ENCODE measurements at regions not wholly inside any gene's neighbourhood (a gene's known extent, or its start where the extent isn't known, plus 50 kb on each side); places are given as distances from the start of the nearest gene placed in this dataset.
"Not testable (repeated sequence)": the region's sequence is repeated elsewhere in the genome, so short reads cannot be mapped to it uniquely, and the experiment has no call there.

DNA sequence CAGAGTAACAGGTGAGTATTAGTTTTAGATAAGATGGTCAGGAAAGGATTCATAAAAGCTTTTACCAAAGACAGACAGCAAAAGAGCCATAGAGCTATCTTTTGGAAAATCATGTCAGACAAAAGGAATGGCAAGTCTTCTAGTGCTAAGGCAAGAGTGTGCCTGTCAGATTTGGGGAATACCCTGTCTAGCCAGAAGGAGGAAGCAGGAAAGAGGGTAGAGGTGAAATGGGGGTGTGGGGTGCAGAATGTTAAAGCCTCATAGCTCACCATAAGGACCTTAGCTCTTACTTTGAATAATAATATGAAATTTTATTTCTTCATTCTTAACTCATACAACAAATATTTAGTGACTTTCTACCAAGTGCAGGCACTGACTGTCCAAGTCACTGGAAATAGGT is 512.1 kb upstream of the ROBO2 start:
- DNase-seq (ENCODE audit: low read depth), result no peak

DNA sequence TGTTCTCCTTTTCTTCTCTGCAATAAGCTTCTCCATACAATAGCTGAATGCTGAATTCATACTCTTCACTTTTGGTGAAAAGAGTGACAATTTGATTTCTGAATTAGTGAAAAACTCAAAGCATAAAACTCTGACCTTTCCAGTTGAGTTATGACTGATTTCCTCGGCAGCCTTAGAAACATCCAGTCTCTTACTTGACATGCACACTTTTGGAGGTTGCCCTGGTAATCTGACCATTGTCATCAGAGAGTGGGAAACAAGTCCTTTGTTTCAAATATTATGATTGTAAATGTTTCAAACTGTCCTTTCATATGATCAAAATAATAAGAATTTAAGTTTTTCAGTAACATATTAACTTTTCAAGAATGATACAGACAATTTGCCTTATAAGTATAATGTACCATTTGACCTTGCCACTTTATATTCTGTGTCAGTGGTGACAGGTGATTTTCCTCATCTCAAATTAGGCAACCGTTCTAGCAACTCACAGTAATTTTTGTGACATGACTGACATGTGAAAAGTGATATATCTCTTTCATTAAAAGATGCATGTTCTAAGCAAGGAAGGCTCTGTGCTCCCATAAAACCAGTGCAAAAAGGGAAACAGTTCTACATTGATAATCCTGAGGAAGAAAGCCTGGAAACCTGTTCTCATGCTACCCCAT is 507.6 kb upstream of the ROBO2 start:
- DNase-seq (ENCODE audit: low read depth), result no peak

DNA sequence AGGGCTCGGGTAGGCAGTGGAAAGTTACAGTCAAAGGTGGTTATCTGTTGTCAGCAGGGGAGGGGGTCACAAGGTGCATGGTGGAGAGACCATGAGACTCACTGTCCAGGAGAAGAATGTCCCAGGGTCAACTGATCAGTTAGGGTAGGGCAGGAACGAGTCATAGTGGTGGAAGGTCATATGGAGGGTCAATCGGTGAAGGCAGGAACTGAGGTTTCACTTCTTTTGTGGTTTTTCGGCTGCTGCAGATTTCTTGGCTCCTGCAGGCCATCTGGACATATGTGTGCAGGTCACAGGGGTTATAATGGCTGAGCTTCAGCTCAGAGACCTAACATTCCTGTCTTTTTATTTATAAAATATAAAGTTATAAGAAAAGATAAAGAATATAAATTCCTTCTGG is 506.2 kb upstream of the ROBO2 start:
- DNase-seq (ENCODE audit: low read depth), result not testable (repeated sequence)

DNA sequence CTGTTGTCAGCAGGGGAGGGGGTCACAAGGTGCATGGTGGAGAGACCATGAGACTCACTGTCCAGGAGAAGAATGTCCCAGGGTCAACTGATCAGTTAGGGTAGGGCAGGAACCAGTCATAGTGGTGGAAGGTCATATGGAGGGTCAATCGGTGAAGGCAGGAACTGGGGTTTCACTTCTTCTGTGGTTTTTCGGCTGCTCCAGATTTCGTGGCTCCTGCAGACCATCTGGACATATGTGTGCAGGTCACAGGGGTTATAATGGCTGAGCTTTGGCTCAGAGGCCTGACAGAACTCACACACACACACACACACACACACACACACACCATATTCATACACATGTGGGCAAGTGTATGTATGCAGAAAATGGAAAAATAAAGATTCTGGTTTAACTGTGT is 502.0 kb upstream of the ROBO2 start:
- not testable (repeated sequence) for DNase-seq (ENCODE audit: low read depth)

DNA sequence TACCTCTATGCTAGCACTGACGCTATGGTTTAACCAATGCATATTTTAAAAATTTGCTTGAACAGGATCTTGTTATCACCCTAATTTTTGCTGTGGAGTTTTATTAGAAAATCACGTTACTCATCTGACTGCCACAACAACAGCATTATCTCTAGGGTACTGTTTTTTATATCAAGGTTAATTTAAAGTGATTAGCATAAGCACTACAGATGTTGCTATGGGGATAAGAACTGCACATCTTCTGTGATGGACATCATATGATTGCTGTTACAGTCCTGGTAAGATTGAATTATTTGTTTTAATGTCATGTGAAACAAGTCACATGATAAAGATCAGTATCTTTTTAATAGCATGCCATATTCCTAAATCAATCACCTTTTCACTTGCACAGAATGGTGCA is 492.2 kb upstream of the ROBO2 start:
- DNase-seq (ENCODE audit: low read depth), result no peak

DNA sequence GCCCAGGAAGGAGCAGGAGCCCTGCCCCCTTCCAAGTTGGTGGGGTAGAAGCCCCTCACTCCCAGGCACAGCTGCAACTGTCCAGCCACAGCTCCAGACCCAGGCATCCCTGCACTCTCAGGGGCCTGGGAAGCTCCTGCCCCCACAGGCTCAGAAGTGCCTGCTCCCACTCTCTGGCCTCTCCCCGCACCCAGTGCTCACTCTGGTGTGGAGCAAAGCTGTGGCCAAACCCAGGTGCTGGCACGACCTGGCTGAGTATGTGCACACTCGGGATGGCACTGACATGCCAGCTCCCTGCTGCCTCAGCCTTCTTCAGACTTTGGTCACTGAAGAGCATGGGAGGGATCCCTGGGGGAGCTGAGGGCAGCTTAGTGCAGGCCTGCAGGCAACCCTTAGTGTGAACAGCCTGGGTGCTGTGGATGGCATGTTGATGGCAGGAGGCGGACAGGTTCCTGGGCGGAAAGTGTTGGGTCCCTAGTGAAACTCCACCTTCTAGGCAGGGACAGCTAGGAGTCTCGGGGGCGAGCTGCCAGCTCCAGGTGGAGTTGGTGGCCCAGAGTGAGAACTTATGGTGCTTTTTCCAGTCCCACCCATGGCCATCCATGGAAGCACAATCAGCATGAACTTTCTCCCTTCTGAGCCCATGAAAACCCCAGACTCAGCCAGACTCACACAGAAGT is 489.2 kb upstream of the ROBO2 start:
- DNase-seq (ENCODE audit: low read depth), result no peak

DNA sequence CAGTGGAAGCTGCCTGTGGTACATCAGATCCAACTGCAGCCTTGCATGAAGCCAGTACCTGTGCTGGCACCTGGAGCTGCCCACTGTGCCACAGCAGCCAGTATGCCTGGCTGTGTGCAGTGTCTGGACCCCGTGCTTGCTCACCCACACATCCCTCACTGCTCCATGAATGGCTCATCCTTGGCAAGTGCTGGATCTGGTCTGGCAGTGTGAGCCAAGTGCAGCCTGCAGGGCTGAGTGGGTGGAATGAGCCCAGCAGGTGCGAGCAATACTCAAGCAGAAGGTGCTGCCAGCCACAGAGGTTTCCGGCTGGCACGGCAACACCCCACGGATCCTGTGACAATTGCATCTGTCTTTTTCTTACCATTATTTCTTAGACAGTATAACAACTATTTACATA is 488.2 kb upstream of the ROBO2 start:
- no peak for DNase-seq (ENCODE audit: low read depth)

DNA sequence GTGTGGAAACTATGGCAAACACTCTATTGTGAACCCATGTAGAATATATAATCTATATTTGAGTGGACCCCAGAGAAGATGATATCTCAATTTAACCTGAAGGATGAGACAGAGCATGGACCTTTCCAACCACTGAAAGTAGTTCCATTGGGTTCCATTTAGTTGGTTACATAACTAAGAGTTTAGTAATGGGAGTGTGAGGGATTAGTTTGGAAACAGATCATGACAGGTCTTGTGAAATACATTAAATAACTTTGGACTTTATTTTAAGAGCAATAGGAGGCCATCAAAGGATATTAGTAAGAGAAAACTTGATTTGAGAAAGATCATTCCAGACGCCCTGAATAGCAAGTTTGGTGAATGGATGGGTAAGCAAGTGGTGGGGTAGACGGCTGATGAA is 487.2 kb upstream of the ROBO2 start:
- no peak for DNase-seq (ENCODE audit: low read depth)

DNA sequence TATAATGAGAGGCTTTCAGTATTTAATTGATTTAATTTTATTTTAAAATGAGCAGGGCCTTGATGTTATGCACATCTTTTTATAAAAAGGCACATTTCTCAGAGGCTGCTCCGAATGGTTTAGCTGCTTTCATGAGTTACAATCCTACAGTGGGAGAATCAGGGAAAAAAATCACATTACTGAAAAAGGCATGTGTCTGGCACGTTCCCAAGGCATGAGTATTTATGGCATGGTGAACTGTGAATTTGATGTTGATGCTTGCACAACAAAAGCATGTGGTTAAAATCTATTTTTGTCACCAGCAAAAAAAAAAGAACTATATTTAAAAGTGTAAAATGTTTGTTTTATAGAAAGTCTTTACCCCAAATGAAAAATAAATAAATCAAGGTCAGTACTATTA is 485.2 kb upstream of the ROBO2 start:
- DNase-seq (ENCODE audit: low read depth), result peak; percentile 42

DNA sequence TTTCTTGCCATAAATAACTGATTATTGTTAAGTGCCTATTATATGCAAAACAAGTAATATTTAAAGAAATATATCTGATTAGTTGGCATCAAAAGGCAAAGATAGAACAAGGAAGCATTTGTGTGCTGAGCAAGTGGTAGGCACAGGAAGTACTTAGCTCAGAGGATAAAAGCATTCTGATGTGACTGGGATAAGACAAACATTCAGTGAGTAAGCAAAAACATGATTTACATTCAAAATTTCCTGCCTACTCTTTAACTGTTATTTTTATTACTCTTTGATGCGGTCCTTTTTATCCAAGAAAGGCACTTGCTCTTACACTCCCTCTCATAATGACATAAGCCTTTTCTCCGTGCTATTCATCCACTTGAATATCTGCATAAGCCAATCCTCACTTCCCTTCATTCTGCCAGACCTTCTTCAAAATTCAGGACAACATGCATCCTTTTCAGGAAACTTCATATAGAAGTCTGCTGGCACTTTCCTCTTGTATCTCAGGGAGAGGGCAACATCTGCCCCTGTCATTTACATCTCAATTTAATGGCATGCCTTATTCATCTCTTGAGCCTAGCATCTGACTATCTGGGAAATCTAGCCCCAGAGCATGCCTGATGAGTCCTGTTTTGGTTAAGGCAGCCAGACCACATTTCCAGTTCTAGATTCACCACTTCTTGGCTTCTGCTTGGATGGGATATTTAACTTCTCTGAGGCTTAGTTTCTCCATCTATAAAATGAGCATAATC is 478.2 kb upstream of the ROBO2 start:
- no peak for DNase-seq (ENCODE audit: low read depth)

DNA sequence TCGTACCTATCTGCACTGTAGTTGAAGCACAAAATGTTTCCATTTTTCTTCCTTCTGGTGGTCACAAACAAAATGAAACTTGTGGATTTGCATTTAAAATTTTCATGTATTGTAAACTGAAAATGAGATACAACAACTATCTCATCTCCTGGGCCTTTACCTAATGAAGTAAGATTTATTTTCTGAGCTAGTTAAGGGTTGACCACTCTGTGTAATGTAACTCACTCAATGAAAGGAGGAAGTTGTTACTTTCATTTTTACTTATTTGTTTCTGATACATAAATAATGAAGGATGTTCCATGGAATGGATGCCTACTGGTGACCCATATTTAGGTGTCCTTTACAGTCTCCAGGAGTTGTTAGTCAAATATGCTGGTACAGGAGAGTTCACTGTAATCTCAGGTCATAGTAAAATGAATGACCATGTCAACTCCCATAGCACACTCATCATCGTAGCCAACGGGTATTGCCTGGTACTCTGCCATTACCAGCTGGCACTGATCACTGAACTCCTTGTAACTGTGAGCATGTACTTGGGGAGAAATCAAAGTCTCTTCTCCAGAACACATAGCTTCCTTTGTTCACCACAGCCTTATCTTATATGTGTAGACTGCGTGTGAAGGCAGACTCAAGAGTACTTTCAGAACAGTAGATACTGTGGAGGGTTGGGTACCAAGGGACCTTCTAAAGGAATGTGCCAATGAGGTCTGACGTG is 474.2 kb upstream of the ROBO2 start:
- DNase-seq (ENCODE audit: low read depth), result no peak

DNA sequence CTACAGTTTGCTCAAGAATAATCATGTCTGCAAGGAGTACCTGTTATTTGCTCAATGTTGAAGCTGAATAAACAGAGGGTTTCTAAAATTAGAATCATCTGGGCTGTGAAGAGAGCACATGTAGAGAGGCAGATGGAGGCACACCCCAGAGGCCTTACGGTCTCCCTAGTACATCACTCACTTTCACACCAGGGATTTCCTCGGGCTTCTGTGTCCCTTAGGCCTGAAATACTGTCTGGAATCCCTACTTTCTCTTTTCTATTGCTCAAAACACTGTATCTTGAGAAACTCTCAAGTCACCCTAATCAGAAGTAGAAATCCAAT is 473.7 kb upstream of the ROBO2 start:
- no peak for DNase-seq (ENCODE audit: low read depth)

DNA sequence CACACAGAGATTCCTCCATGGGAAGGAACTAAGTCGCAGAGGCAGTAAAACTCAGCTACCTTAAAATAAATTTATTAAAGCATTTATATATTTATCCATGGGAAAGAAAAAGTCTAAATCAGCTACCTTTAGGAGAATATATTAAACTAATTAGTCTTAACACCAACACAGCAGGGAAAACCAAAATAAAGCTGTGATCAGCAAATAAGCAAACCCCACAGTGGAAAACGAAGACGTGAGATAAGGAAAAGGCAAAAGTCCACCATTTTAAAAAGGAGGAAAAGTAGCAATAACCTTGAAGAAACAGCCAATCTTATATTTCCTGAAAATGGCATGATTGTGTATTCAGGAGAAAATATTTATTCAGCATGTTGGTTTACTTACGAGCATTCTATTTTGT is 473.0 kb upstream of the ROBO2 start:
- no peak for DNase-seq (ENCODE audit: low read depth)

DNA sequence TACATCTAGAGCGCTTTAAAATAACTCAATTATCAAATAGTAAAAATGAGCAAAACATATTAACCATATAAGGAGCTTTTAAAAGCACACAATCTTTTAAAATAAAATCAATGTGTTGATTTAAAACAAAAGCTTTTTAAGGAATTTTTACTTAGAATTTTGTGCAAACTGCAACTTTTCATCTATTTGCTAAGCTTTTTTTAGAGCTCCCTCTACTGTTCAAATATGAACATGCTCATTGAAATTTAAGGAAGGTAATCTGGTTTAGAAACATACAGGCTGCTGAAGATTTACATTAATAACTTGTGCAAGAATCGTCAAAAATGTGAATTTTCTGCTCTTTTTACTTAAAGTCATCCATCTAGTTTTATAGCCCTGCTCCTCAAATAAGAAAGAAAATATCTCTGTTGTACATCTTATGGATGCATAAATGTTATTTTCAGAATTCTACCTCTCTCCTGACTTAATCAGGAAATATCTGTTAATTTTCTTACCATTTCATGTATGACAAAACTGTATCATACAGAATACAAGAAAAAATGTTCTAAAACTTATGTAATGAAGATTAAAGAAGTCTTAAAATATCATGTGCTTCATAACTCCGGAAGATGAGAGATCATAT is 469.4 kb upstream of the ROBO2 start:
- no peak for DNase-seq (ENCODE audit: low read depth)

DNA sequence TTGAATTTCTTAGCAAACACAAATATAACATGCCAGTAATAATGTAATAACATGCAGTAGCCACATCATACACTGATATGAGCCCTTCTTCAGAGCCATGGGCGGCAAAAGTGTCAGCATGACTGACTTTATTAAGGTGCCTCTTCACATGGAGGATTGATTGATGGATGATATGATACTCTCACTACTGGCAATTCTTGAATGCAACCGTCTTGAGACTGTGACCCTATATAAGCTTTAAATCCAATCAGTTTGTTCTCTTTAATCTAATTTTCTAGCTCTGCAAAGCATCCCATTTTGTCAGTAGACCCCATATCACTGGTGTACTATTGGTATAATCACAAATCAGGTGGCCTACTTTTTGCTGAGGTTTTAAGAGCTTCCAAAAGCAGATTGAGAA is 463.7 kb upstream of the ROBO2 start:
- no peak for DNase-seq (ENCODE audit: low read depth)

DNA sequence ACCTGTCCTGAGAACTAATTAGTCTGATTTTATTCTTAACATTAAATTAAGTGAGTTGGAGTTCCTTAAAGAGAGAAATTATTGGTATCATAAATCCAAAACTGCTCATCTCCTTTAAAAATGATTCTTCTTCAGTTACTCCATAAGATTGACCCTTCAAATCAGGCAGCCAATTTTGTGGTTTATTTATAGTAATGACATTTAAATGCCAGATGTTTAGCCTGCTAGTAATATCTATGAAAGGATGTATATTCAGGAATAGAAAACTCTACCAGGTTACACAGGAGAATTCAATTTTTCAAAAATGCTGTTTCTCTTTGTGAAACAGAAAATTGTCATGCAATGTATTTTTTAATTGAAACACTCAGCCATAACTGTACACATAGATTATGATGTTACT is 457.8 kb upstream of the ROBO2 start:
- DNase-seq (ENCODE audit: low read depth), result no peak

DNA sequence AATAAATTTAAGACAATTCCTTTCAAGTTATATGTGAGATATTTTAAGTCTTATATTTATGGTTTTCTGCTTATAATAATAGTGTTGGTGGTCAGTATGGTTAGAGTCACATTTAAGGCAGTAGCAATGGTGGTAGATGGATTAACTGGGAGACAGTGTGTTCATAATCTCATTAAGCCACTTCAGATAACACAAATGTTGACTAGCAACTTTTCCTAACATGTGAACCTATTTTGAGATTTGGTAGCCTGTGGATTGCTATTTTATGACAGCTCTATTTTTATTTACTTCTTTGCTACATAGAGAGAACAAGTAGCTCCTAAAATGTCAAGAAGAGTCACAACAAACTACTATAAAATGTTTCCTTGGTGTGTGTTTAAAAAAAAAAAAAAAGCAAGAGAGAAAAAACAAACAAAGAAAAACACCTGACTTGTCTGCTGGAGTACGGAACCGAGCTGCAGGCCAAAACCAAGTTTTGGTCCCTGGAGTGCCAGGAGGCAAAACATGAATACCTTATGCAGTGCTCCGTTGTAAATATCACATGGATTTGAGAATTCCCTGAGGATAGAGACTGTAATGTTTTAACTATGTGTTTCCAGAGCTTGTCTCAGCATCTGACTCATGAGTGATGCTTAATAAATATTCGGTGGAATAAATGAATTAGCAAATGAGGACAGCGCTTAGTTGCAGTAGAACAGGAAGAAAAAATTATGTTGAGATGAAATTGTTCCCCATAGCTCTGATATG is 457.1 kb upstream of the ROBO2 start:
- DNase-seq (ENCODE audit: low read depth), result no peak

DNA sequence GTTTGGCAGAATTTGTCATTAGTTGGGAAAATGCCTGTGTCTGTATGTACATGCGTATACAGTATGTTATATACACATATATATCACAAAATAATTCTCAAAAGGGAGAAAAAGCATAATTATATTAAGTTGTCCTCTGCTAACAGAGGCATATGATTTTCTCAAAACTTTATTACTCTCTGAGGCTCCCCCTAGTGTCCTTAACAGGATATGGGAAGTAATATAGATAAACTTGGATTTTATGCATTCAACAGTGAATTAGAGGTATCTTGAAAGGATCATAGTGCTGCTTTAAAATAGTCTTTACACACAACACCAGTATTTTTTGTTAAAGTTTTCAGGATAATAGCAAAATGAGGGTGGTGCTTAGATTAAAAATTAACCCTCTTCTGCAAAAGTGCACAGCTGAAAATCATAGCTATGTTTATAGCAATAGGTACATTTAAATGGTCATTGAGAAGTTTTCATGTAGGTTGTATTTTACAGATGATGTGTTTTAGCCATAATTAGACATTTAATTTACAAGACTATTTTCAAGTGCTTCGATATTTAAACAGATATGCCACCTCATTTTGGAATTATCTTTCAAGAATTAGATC is 454.0 kb upstream of the ROBO2 start:
- DNase-seq (ENCODE audit: low read depth), result no peak

DNA sequence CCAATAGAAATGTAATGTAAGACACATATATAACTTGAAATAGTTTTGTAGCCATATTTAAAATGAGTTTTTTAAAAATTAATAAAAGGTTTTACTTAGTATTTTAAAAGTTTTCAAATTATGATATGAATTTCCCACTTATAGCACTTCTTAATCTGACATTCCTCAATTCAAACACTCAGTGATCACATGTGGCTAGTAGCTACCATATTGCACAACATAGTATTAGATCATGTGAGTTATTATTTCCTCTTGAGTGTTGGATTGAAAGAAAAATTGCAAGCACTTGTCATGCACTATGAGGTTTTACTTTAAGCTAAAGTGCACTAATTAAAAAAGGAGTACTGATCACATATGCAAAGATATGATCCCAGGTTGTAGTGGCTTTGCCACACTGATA is 453.4 kb upstream of the ROBO2 start:
- no peak for DNase-seq (ENCODE audit: low read depth)

DNA sequence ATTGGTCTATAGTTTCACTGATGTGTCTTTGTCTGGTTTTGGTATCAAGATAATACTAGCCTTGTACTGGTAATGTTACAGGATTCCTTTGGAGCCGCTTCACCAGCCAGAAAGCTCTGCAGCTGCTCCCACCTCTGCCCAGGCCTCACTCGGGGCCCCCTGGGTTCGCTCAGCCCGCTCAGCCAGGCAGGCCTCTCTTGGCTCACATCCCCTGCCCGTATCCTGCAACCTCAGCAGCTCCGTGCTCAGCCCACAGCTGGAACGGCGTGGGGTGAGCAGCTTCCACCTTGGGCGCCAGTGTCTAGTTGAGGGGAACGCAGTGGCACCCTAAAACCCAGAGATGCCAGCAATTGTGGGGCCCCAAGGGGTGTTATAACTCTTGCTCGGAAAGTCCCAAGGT is 429.7 kb upstream of the ROBO2 start:
- DNase-seq (ENCODE audit: low read depth), result no peak

DNA sequence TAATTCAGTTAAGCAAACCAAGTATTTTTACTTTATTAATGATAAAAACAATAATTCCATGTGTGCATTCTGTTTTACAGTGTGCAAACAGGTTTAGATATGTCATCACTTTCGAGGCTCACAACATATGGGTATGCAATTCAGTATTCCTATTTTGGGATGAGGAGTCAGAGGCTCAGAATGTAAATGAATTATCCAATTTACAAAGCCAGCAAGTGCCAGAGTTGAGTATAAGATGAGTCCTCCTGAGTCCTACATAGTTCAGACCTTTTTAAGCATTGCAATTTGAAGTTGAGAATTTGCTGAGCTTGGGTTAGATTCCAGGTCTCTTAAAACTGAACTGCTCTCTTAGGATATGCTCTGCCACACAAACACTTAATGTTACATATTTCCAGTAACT is 424.2 kb upstream of the ROBO2 start:
- DNase-seq (ENCODE audit: low read depth), result no peak
